ENCODE measurements at regions not wholly inside any gene's neighbourhood (a gene's known extent, or its start where the extent isn't known, plus 50 kb on each side); places are given as distances from the start of the nearest gene placed in this dataset.

- Histone ChIP-seq H3K4me1 (ENCODE audit: control insufficient read depth in 2 of 2, insufficient read depth in 2 of 2, low read length in 2 of 2) (no peaks in the 10 kb centered on the region), H3K9ac (ENCODE audit: low read length) (no peak overlapping the region), H3K4me3 (ENCODE audit: control extremely low read depth in 1 of 5, extremely low read depth in 1 of 5, insufficient read depth in 1 of 5, low read depth in 2 of 5, low read length in 4 of 5) (no peak overlapping the region), H3K27me3 (replicated peaks in 1 of 4; ENCODE audit: control extremely low read depth in 1 of 4, control insufficient read depth in 3 of 4, insufficient read depth in 4 of 4, low read length in 3 of 4) (peaks cover 0 to 3% (median 0%) of the 10 kb centered on the region in 4 experiments), H3K27ac (ENCODE audit: low read length in 2 of 2) (no peak overlapping the region), H3K36me3 (replicated peaks in 1 of 2; ENCODE audit: control extremely low read depth in 1 of 2, control insufficient read depth in 1 of 2, extremely low read depth in 1 of 2, insufficient read depth in 2 of 2, low read length in 1 of 2) (no peaks in the 10 kb centered on the region), H4K20me1 (ENCODE audit: control insufficient read depth, insufficient read depth, low read length, poor library complexity, severe bottlenecking) (no peaks in the 10 kb centered on the region), H3K79me2 (ENCODE audit: control insufficient read depth, insufficient read depth, low read length) (no peaks in the 10 kb centered on the region), H2AFZ (ENCODE audit: insufficient read depth, low read depth, low read length, poor library complexity, severe bottlenecking) (no peak overlapping the region), H3K9me3 (ENCODE audit: control extremely low read depth in 1 of 3, control insufficient read depth in 2 of 3, insufficient read depth in 1 of 3, low read length in 2 of 3) (no peaks in the 10 kb centered on the region), H3K4me2 (replicated peaks; ENCODE audit: low read depth, low read length, poor library complexity, severe bottlenecking) (no peak overlapping the region)
- H3K4me3 Mint-ChIP-seq = no peak overlapping the region
- no peak for TF ChIP-seq CTCF (IDR thresholded peaks at IDR 0.05)
- no peak for TF ChIP-seq EZH2 (IDR thresholded peaks at IDR 0.05; ENCODE audit: borderline replicate concordance, insufficient read depth, low read depth, low read length, poor library complexity, severe bottlenecking)
- no peaks in the 10 kb centered on the region for H3K9me3 Mint-ChIP-seq (ENCODE audit: insufficient read depth)
- peaks cover 3% of the 10 kb centered on the region for H3K27me3 Mint-ChIP-seq
- H3K27ac Mint-ChIP-seq = no peak overlapping the region
- intact Hi-C loops (cut with micrococcal nuclease) = no loop called here
- no peak for ATAC-seq (ENCODE audit: low read depth)
- ChIA-PET POLR2A (no interaction called here), CTCF (interaction anchor here (1.4 to 2.0 kb wide), 2 partner anchors 32 to 47 kb away, joined by 4 to 5 read pairs; no protein-coding TSS in a partner anchor)
- DNase-seq = no peak
- H3K4me1 Mint-ChIP-seq = peaks cover 3% of the 10 kb centered on the region
Measured at GRCh38 chr1:201746156-201746555, 82.8 kb upstream of the IPO9 start.

- TF ChIP-seq EZH2 (IDR thresholded peaks at IDR 0.05; ENCODE audit: borderline replicate concordance, insufficient read depth, low read depth, low read length, poor library complexity, severe bottlenecking) (no peak), CTCF (IDR thresholded peaks at IDR 0.05) (no peak)
- H3K27ac Mint-ChIP-seq = no peak overlapping the region
- intact Hi-C loops (cut with micrococcal nuclease) = no loop called here
- Histone ChIP-seq H3K4me3 (ENCODE audit: control extremely low read depth in 1 of 5, extremely low read depth in 1 of 5, insufficient read depth in 1 of 5, low read depth in 2 of 5, low read length in 4 of 5) (no peak overlapping the region), H3K9me3 (ENCODE audit: control extremely low read depth in 1 of 3, control insufficient read depth in 2 of 3, insufficient read depth in 1 of 3, low read length in 2 of 3) (no peaks in the 10 kb centered on the region), H3K4me1 (ENCODE audit: control insufficient read depth in 2 of 2, insufficient read depth in 2 of 2, low read length in 2 of 2) (no peaks in the 10 kb centered on the region), H3K79me2 (ENCODE audit: control insufficient read depth, insufficient read depth, low read length) (no peaks in the 10 kb centered on the region), H3K27me3 (replicated peaks in 1 of 4; ENCODE audit: control extremely low read depth in 1 of 4, control insufficient read depth in 3 of 4, insufficient read depth in 4 of 4, low read length in 3 of 4) (peaks cover 0 to 3% (median 0%) of the 10 kb centered on the region in 4 experiments), H2AFZ (ENCODE audit: insufficient read depth, low read depth, low read length, poor library complexity, severe bottlenecking) (no peak overlapping the region), H3K9ac (ENCODE audit: low read length) (no peak overlapping the region), H3K4me2 (replicated peaks; ENCODE audit: low read depth, low read length, poor library complexity, severe bottlenecking) (no peak overlapping the region), H3K27ac (ENCODE audit: low read length in 2 of 2) (no peak overlapping the region), H3K36me3 (replicated peaks in 1 of 2; ENCODE audit: control extremely low read depth in 1 of 2, control insufficient read depth in 1 of 2, extremely low read depth in 1 of 2, insufficient read depth in 2 of 2, low read length in 1 of 2) (no peaks in the 10 kb centered on the region), H4K20me1 (ENCODE audit: control insufficient read depth, insufficient read depth, low read length, poor library complexity, severe bottlenecking) (no peaks in the 10 kb centered on the region)
- H3K4me1 Mint-ChIP-seq = no peaks in the 10 kb centered on the region
- WGBS (ENCODE audit: insufficient coverage) = no CpG with 5 or more reads among the region's 5 CpGs
- ChIA-PET CTCF (interaction anchor here (1.3 to 2.0 kb wide), 2 partner anchors 33 to 38 kb away, joined by 4 to 5 read pairs; no protein-coding TSS in a partner anchor), POLR2A (no interaction called here)
- no peaks in the 10 kb centered on the region for H3K27me3 Mint-ChIP-seq
- ATAC-seq (ENCODE audit: low read depth) = no peak
- no peak for DNase-seq
- H3K4me3 Mint-ChIP-seq = no peak overlapping the region
- no peaks in the 10 kb centered on the region for H3K9me3 Mint-ChIP-seq (ENCODE audit: insufficient read depth)
Measured at GRCh38 chr1:201747261-201747660, 81.7 kb upstream of the IPO9 start.

Data from B cell (primary cell).